Left lung (tissue), 4 donors: ENCODE measurements at regions not wholly inside any gene's neighbourhood (a gene's known extent, or its start where the extent isn't known, plus 50 kb on each side); places are given as distances from the start of the nearest gene placed in this dataset.

Experiments
- ATAC-seq: fragments of 200-7000 bp; cut with Tn5 transposase; one replicate; pipeline ENCODE4 v1.9.1; 2020; ENCODE audit warnings: moderate library complexity
- DNase-seq, 4 donors: peaks; one replicate each; pipeline ENCODE4 v3.0.0-alpha.2; 2013 to 2020
- H3K27ac ChIP-seq, 2 donors: fragments of 200-600 bp; sonication (generic) in 1 of 2; one replicate each; pipeline versions ENCODE4 v1.5.0 to v1.8.0; 2020 to 2021
- H3K27me3 ChIP-seq, 2 donors: fragments of 200-600 bp; sonication (generic) in 1 of 2; one replicate each; pipeline versions ENCODE4 v1.5.0 to v1.8.0; 2020 to 2021
- H3K36me3 ChIP-seq, 2 donors: fragments of 200-600 bp; sonication (generic) in 1 of 2; one replicate each; pipeline versions ENCODE4 v1.5.0 to v1.8.0; 2020 to 2021
- H3K4me1 ChIP-seq, 2 donors: fragments of 200-600 bp; one replicate each; pipeline ENCODE4 v1.8.0; 2021
- H3K4me3 ChIP-seq, 2 donors: fragments of 200-600 bp; sonication (generic) in 1 of 2; one replicate each; pipeline versions ENCODE4 v1.5.0 to v1.8.0; 2020 to 2021; ENCODE audit warnings: mild to moderate bottlenecking in 1 of 2
- H3K9me3 ChIP-seq, 2 donors: fragments of 200-600 bp; sonication (generic) in 1 of 2; one replicate each; pipeline versions ENCODE4 v1.5.0 to v1.8.0; 2020 to 2021
- intact Hi-C, 2 donors: fragments of 100-400 bp; cut with DNase I; formaldehyde crosslinking; loops; one replicate each; pipeline versions ENCODE4 v1.11.2 to v1.14.2; 2022
- TF ChIP-seq, protein P1 (sequence below), 2 donors: fragments of 200-600 bp; sonication (generic) in 1 of 2; IDR thresholded peaks; one replicate each; pipeline versions ENCODE4 v1.5.0 to v1.8.0; 2021; ENCODE audit warnings: antibody characterized with exemption in 2 of 2
- donor health status: DM: no; HTN: yes; CAD: no.
- donor health status: DM: no; HTN: no; CAD: no.

GRCh38 chr9:86445671-86446070 is 91.5 kb upstream of the TUT7 start:
- Histone ChIP-seq H3K4me1 (no peaks in the 10 kb centered on the region), H3K4me3 (no peak overlapping the region), H3K27ac (no peak overlapping the region), H3K9me3 (no peaks in the 10 kb centered on the region), H3K27me3 (no peaks in the 10 kb centered on the region), H3K36me3 (no peaks in the 10 kb centered on the region)
- TF ChIP-seq, protein P1, sequence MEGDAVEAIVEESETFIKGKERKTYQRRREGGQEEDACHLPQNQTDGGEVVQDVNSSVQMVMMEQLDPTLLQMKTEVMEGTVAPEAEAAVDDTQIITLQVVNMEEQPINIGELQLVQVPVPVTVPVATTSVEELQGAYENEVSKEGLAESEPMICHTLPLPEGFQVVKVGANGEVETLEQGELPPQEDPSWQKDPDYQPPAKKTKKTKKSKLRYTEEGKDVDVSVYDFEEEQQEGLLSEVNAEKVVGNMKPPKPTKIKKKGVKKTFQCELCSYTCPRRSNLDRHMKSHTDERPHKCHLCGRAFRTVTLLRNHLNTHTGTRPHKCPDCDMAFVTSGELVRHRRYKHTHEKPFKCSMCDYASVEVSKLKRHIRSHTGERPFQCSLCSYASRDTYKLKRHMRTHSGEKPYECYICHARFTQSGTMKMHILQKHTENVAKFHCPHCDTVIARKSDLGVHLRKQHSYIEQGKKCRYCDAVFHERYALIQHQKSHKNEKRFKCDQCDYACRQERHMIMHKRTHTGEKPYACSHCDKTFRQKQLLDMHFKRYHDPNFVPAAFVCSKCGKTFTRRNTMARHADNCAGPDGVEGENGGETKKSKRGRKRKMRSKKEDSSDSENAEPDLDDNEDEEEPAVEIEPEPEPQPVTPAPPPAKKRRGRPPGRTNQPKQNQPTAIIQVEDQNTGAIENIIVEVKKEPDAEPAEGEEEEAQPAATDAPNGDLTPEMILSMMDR (IDR thresholded peaks at IDR 0.05): no peak
- DNase-seq (no peak), ATAC-seq (no peak)
- intact Hi-C loops: no loop called here

- H3K27me3 ChIP-seq: no peaks in the 10 kb centered on the region
- TF ChIP-seq, protein P1 (IDR thresholded peaks at IDR 0.05): no peak
- H3K4me3 ChIP-seq: no peak overlapping the region
- no peaks in the 10 kb centered on the region for H3K4me1 ChIP-seq
- no peaks in the 10 kb centered on the region for H3K9me3 ChIP-seq
- no peaks in the 10 kb centered on the region for H3K36me3 ChIP-seq
- no peak for ATAC-seq
- no peak for DNase-seq
- intact Hi-C loops: no loop called here
- H3K27ac ChIP-seq: no peak overlapping the region
Observed at GRCh38 chr9:86443992-86444391, 89.8 kb upstream of the TUT7 start.

- ATAC-seq: peak; percentile 89
- Histone ChIP-seq H3K36me3 (no peaks in the 10 kb centered on the region), H3K27ac (peak overlapping the region in 1 of 2 donors; percentile 27), H3K9me3 (peaks cover 0 to 5% of the 10 kb centered on the region in 2 donors), H3K4me3 (no peak overlapping the region), H3K4me1 (no peaks in the 10 kb centered on the region), H3K27me3 (no peaks in the 10 kb centered on the region)
- TF ChIP-seq, protein P1 (IDR thresholded peaks at IDR 0.05): peak; percentile 57 to 61
- peak in 3 of 4 donors; percentile 52 to 77 (median 65) for DNase-seq
- intact Hi-C loops: loop anchor here in 1 of 2 donors (10.0 kb wide), 1 partner anchor 881 kb away; no protein-coding TSS in a partner anchor
Observed at GRCh38 chr9:86434039-86434726, 80.0 kb upstream of the TUT7 start.

- TF ChIP-seq, protein P1 (IDR thresholded peaks at IDR 0.05): no peak
- DNase-seq (peak in 1 of 4 donors; percentile 39), ATAC-seq (peak; percentile 24)
- H3K36me3 ChIP-seq: no peaks in the 10 kb centered on the region
- H3K27ac ChIP-seq: no peak overlapping the region
- intact Hi-C loops: no loop called here
- no peak overlapping the region for H3K4me3 ChIP-seq
- no peaks in the 10 kb centered on the region for H3K9me3 ChIP-seq
- H3K4me1 ChIP-seq: no peaks in the 10 kb centered on the region
- H3K27me3 ChIP-seq: no peaks in the 10 kb centered on the region
Observed at GRCh38 chr9:86424251-86424891, 70.2 kb upstream of the TUT7 start.
